IMR-90 (cell line): ENCODE measurements at regions not wholly inside any gene's neighbourhood (a gene's known extent, or its start where the extent isn't known, plus 50 kb on each side); places are given as distances from the start of the nearest gene placed in this dataset.

ENCODE experiments used
- ATAC-seq: fragments of 200-7000 bp; cut with Tn5 transposase; 2 replicates; pipeline ENCODE4 v1.9.1; 2020; ENCODE audit warnings: low read depth, mild to moderate bottlenecking, moderate library complexity
- BruUV-seq: library from RNA; stranded (reverse); fragments of 400-500 nt; replicated peaks from 2 replicates; lab custom pipeline; 2021; lab: Mats Ljungman, UMichigan
- CTCF ChIA-PET: fragments of 300-600 bp; formaldehyde crosslinking; extraction: SDS; loops from one replicate; lab custom pipeline; 2021; ENCODE audit warnings: antibody characterized with exemption; lab: Yijun Ruan, JAX
- POLR2A ChIA-PET: fragments of 300-600 bp; sonication (Branson Sonifier 250); formaldehyde crosslinking; loops from one replicate; lab custom pipeline; 2022; ENCODE audit warnings: antibody characterized with exemption; ENCODE audit not compliant: unreplicated experiment; lab: Charles Lee
- DNase-seq: peaks from one replicate; pipeline ENCODE4 v3.0.0; 2013
- H2AFZ ChIP-seq: replicated peaks from 2 replicates; pipeline ENCODE3; 2013; ENCODE audit warnings: low read length, mild to moderate bottlenecking; ENCODE audit not compliant: poor library complexity
- H2AK5ac ChIP-seq: 2 replicates; pipeline ENCODE4 v1.6.1; 2013; ENCODE audit warnings: low read depth, low read length, inconsistent platforms
- H2AK9ac ChIP-seq: replicated peaks from 2 replicates; pipeline ENCODE3; 2013; ENCODE audit warnings: mild to moderate bottlenecking, low read depth, low read length, moderate library complexity; ENCODE audit not compliant: poor library complexity
- H2BK120ac ChIP-seq: 2 replicates; pipeline ENCODE4 v1.6.1; 2013; ENCODE audit warnings: low read depth, low read length, inconsistent platforms
- H2BK15ac ChIP-seq: 3 replicates; pipeline ENCODE4 v1.6.1; 2013; ENCODE audit warnings: low read depth, low read length, inconsistent platforms
- H2BK20ac ChIP-seq: 2 replicates; pipeline ENCODE4 v1.6.1; 2013; ENCODE audit warnings: low read depth, mild to moderate bottlenecking, inconsistent platforms, low read length, moderate library complexity
- H2BK5ac ChIP-seq: 2 replicates; pipeline ENCODE4 v1.6.1; 2013; ENCODE audit warnings: mild to moderate bottlenecking, low read depth, low read length, inconsistent platforms; ENCODE audit not compliant: poor library complexity, severe bottlenecking
- H3K14ac ChIP-seq: replicated peaks from 2 replicates; pipeline ENCODE4 v1.6.1; 2013; ENCODE audit warnings: low read depth, low read length, inconsistent platforms
- H3K18ac ChIP-seq: 2 replicates; pipeline ENCODE4 v1.6.1; 2013; ENCODE audit warnings: low read depth, low read length, control low read depth
- H3K23ac ChIP-seq: 2 replicates; pipeline ENCODE4 v1.6.1; 2013; ENCODE audit warnings: low read depth, low read length, inconsistent platforms
- H3K27ac ChIP-seq: 2 replicates; pipeline ENCODE4 v1.5.1; 2013; ENCODE audit warnings: mild to moderate bottlenecking, control low read depth, low read length; ENCODE audit not compliant: insufficient read depth
- H3K27me3 ChIP-seq: 2 replicates; pipeline ENCODE4 v1.6.1; 2013; ENCODE audit warnings: low read length; ENCODE audit not compliant: control insufficient read depth, insufficient read depth
- H3K36me3 ChIP-seq: 2 replicates; pipeline ENCODE4 v1.6.1; 2013; ENCODE audit warnings: low read length, mixed read lengths; ENCODE audit not compliant: control insufficient read depth, insufficient read depth
- H3K4ac ChIP-seq: 2 replicates; pipeline ENCODE4 v1.6.1; 2013; ENCODE audit warnings: low read depth, low read length, inconsistent platforms
- H3K4me1 ChIP-seq: 2 replicates; pipeline ENCODE4 v1.6.1; 2013; ENCODE audit warnings: low read length, mixed read lengths; ENCODE audit not compliant: control insufficient read depth, insufficient read depth
- H3K4me2 ChIP-seq: 2 replicates; pipeline ENCODE4 v1.6.1; 2013; ENCODE audit warnings: low read depth, mild to moderate bottlenecking, control low read depth, low read length, moderate library complexity
- H3K4me3 ChIP-seq: 2 replicates; pipeline ENCODE4 v1.5.1; 2013; ENCODE audit warnings: low read depth, mild to moderate bottlenecking, control low read depth, low read length, moderate library complexity; ENCODE audit not compliant: insufficient read depth
- H3K56ac ChIP-seq: 2 replicates; pipeline ENCODE4 v1.6.1; 2013; ENCODE audit warnings: low read length, inconsistent platforms; ENCODE audit not compliant: insufficient read depth; ENCODE audit errors: extremely low read depth
- H3K79me1 ChIP-seq, 2 experiments: 2 replicates each; pipeline ENCODE4 v1.6.1; 2013; ENCODE audit warnings: low read length in 2 of 2, inconsistent platforms in 1 of 2, low read depth in 1 of 2
- H3K9ac ChIP-seq: 2 replicates; pipeline ENCODE4 v1.6.1; 2013; ENCODE audit warnings: low read depth, low read length, control low read depth
- H3K9me1 ChIP-seq: 2 replicates; pipeline ENCODE4 v1.6.1; 2013; ENCODE audit warnings: low read length, inconsistent platforms; ENCODE audit not compliant: insufficient read depth
- H3K9me3 ChIP-seq: 2 replicates; pipeline ENCODE4 v1.6.1; 2013; ENCODE audit warnings: low read length; ENCODE audit not compliant: control insufficient read depth, insufficient read depth
- H4K20me1 ChIP-seq: 2 replicates; pipeline ENCODE4 v1.6.1; 2013; ENCODE audit warnings: low read length, inconsistent platforms; ENCODE audit not compliant: insufficient read depth
- H4K5ac ChIP-seq: 2 replicates; pipeline ENCODE4 v1.6.1; 2013; ENCODE audit warnings: mild to moderate bottlenecking, low read depth, low read length, control low read depth
- H4K8ac ChIP-seq, 2 experiments: 2 replicates each; pipeline ENCODE4 v1.6.1; 2013; ENCODE audit warnings: low read depth in 2 of 2, low read length in 2 of 2, control low read depth in 1 of 2, inconsistent platforms in 1 of 2
- H4K91ac ChIP-seq: 2 replicates; pipeline ENCODE4 v1.6.1; 2013; ENCODE audit warnings: low read depth, low read length, inconsistent platforms; ENCODE audit not compliant: insufficient read depth
- CHD1 ChIP-seq: IDR thresholded peaks from 2 replicates; pipeline ENCODE4 v1.6.1; 2012; ENCODE audit warnings: low read depth, low read length, improper control_type of control experiment
- MAZ ChIP-seq: IDR thresholded peaks from 2 replicates; pipeline ENCODE4 v1.6.1; 2012; ENCODE audit warnings: low read depth, mild to moderate bottlenecking, low read length, improper control_type of control experiment, moderate library complexity, borderline replicate concordance
- NFE2L2 ChIP-seq: fragments of 150-350 bp; IDR thresholded peaks from 2 replicates; pipeline ENCODE4 v1.6.1; 2016; ENCODE audit warnings: low read depth, mild to moderate bottlenecking, low read length
- POLR2A ChIP-seq: IDR thresholded peaks from 2 replicates; pipeline ENCODE4 v1.6.1; 2012; ENCODE audit warnings: mild to moderate bottlenecking, low read depth, low read length
- RCOR1 ChIP-seq: IDR thresholded peaks from 2 replicates; pipeline ENCODE4 v1.6.1; 2012; ENCODE audit warnings: mild to moderate bottlenecking, low read length, improper control_type of control experiment; ENCODE audit not compliant: insufficient replicate concordance
- RFX5 ChIP-seq: IDR thresholded peaks from 2 replicates; pipeline ENCODE4 v1.8.0; 2012; ENCODE audit warnings: low read depth, mild to moderate bottlenecking, low read length, moderate library complexity
- SMC3 ChIP-seq: fragments of 150-350 bp; IDR thresholded peaks from 2 replicates; pipeline ENCODE4 v1.6.1; 2016; ENCODE audit warnings: low read depth, mild to moderate bottlenecking, antibody characterized with exemption, low read length, moderate library complexity
- WGBS, 2 experiments: methylation state at CpG; one replicate each; pipeline versions ENCODE4 v1.1.5 to v1.1.7; 2013; ENCODE audit warnings: missing lambda C conversion rate in 2 of 2; ENCODE audit not compliant: insufficient read length in 1 of 2; ENCODE audit errors: extremely low coverage in 2 of 2; 5-methylcytosine and 5-hydroxymethylcytosine counted together
- dilution Hi-C: fragments of 300-500 bp; cut with HindIII; formaldehyde crosslinking; loops from one replicate; pipeline ENCODE4 v1.14.3; 2018; ENCODE audit warnings: low sequenced_read_pairs; ENCODE audit not compliant: unreplicated experiment
- in situ Hi-C: fragments of 300-500 bp; cut with MboI; formaldehyde crosslinking; loops from 3 replicates; pipeline ENCODE4 v1.14.3; 2019; ENCODE audit warnings: low sequenced_read_pairs, inconsistent platforms, mixed read lengths
- intact Hi-C: fragments of 100-400 bp; cut with micrococcal nuclease; formaldehyde crosslinking; loops from 2 replicates; pipeline ENCODE4 v1.10.0; 2022

DNA sequence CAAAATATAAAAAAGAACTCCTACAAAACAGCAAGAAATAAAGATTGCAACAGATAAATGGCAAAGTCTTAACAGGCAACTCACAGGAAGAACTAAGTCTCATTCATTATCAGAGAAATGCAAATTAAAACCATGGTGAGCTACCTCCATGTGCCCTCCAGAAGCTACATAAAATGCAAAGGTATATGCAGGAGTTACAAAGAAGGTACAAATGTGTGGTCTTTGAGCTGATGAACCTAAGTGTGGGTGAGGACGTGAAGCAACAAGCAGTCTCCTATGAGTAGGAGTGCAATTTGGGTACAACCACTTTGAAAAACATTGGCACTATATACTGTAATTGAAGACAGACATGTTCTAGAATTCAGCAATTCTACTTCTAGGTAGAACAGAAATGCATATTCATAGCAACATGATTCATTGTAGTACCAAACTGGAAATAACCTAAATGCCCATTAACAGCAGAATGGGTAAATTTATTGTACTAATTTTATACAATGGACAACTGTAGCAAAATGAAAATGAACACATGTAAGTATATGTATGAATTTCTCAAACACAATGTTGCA, 61.6 kb upstream of the KCNMA1 start:
- H3K9me3 ChIP-seq: no peaks in the 10 kb centered on the region
- no TSS peak for BruUV-seq
- no peak overlapping the region for H3K27ac ChIP-seq
- no peak overlapping the region for H3K23ac ChIP-seq
- H3K14ac ChIP-seq: no peak overlapping the region
- CTCF ChIA-PET: no interaction called here
- TF ChIP-seq POLR2A: no peak
- no peak for TF ChIP-seq NFE2L2
- TF ChIP-seq CHD1: no peak
- no peak for TF ChIP-seq MAZ
- TF ChIP-seq RFX5: no peak
- TF ChIP-seq RCOR1: no peak
- no peak for TF ChIP-seq SMC3
- H3K9ac ChIP-seq: no peak overlapping the region
- no peak overlapping the region for H3K4me3 ChIP-seq
- H2BK5ac ChIP-seq: no peak overlapping the region
- no peak overlapping the region for H4K91ac ChIP-seq
- peaks cover 11% of the 10 kb centered on the region for H3K27me3 ChIP-seq
- in situ Hi-C loops (no loop called here), dilution Hi-C loops (no loop called here), intact Hi-C loops (no loop called here)
- POLR2A ChIA-PET: no interaction called here
- H3K79me1 ChIP-seq: no peaks in the 10 kb centered on the region
- no peak overlapping the region for H2BK20ac ChIP-seq
- H4K20me1 ChIP-seq: no peaks in the 10 kb centered on the region
- H4K5ac ChIP-seq: no peak overlapping the region
- H2AK9ac ChIP-seq: no peak overlapping the region
- H3K18ac ChIP-seq: no peak overlapping the region
- H3K4me2 ChIP-seq: no peak overlapping the region
- H3K4me1 ChIP-seq: peaks cover 2% of the 10 kb centered on the region; the same call in 1 of the 2 replicates
- H2AK5ac ChIP-seq: no peak overlapping the region
- no peaks in the 10 kb centered on the region; the same call in 1 of the 2 replicates for H3K36me3 ChIP-seq
- H2BK15ac ChIP-seq: no peak overlapping the region
- H4K8ac ChIP-seq: no peak overlapping the region
- no peaks in the 10 kb centered on the region for H3K9me1 ChIP-seq
- DNase-seq (no peak), ATAC-seq (no peak)
- WGBS, 2 experiments: no CpG with 5 or more reads among the region's 1 CpG
- H2BK120ac ChIP-seq: no peak overlapping the region
- no peak overlapping the region for H3K4ac ChIP-seq
- no peak overlapping the region for H2AFZ ChIP-seq
- H3K56ac ChIP-seq: no peak overlapping the region
